HG03064 (cell line): ENCODE measurements at regions not wholly inside any gene's neighbourhood (a gene's known extent, or its start where the extent isn't known, plus 50 kb on each side); places are given as distances from the start of the nearest gene placed in this dataset.

Experiments used
- ATAC-seq: cut with Tn5 transposase; IDR thresholded peaks from one replicate; pipeline ENCODE4 v1.9.1; 2021; ENCODE audit warnings: low read depth; ENCODE audit not compliant: unreplicated experiment

GRCh38 chr13:43983373-43983772 lies 103.7 kb downstream of the LACC1 start:
- no peak for ATAC-seq

- ATAC-seq, result no peak
Measured at GRCh38 chr13:43984292-43984691, 104.6 kb downstream of the LACC1 start.

GRCh38 chr13:43985422-43986072 lies 105.8 kb downstream of the LACC1 start:
- no peak for ATAC-seq

- no peak for ATAC-seq
Measured at GRCh38 chr13:43986421-43986981, 106.8 kb downstream of the LACC1 start.

GRCh38 chr13:43988302-43988701 lies 108.6 kb downstream of the LACC1 start:
- ATAC-seq, result no peak

- ATAC-seq, result no peak
Measured at GRCh38 chr13:43990021-43990420, 110.3 kb downstream of the LACC1 start.

GRCh38 chr13:43990829-43991228 lies 111.1 kb downstream of the LACC1 start:
- ATAC-seq, result no peak

GRCh38 chr13:43991773-43992201 lies 112.1 kb downstream of the LACC1 start:
- ATAC-seq, result no peak

- no peak for ATAC-seq
Measured at GRCh38 chr13:43992211-43992610, 112.5 kb downstream of the LACC1 start.

GRCh38 chr13:43994999-43995859 lies 115.5 kb downstream of the LACC1 start:
- no peak for ATAC-seq

GRCh38 chr13:43996221-43996620 lies 116.5 kb downstream of the LACC1 start:
- no peak for ATAC-seq

- no peak for ATAC-seq
Measured at GRCh38 chr13:44003481-44003880, 123.8 kb downstream of the LACC1 start.

- no peak for ATAC-seq
Measured at GRCh38 chr13:44004878-44005277, 125.2 kb downstream of the LACC1 start.

- ATAC-seq, result no peak
Measured at GRCh38 chr13:44007451-44007850, 127.7 kb downstream of the LACC1 start.

GRCh38 chr13:44011036-44011435 lies 131.3 kb downstream of the LACC1 start:
- ATAC-seq, result no peak

- ATAC-seq, result no peak
Measured at GRCh38 chr13:44012910-44013757, 133.4 kb downstream of the LACC1 start.

GRCh38 chr13:44013758-44014291 lies 134.1 kb downstream of the LACC1 start:
- ATAC-seq, result no peak

- no peak for ATAC-seq
Measured at GRCh38 chr13:44014501-44014900, 134.8 kb downstream of the LACC1 start.

- no peak for ATAC-seq
Measured at GRCh38 chr13:44015118-44015517, 135.4 kb downstream of the LACC1 start.

GRCh38 chr13:44015811-44016210 lies 136.1 kb downstream of the LACC1 start:
- no peak for ATAC-seq
